Heart left ventricle (tissue), 16 donors: ENCODE measurements at regions not wholly inside any gene's neighbourhood (a gene's known extent, or its start where the extent isn't known, plus 50 kb on each side); places are given as distances from the start of the nearest gene placed in this dataset.

Experiments used
- ATAC-seq, 4 donors: fragments of 200-7000 bp; cut with Tn5 transposase; one replicate each; pipeline ENCODE4 v1.9.1; 2020 to 2022; ENCODE audit warnings: moderate library complexity in 4 of 4, mild to moderate bottlenecking in 3 of 4, moderate number of reproducible peaks in 1 of 4
- DNase-seq, 5 donors: peaks; one replicate each; pipeline ENCODE4 v3.0.0-alpha.2; 2020
- H3K27ac ChIP-seq, 12 donors: fragments of 200-600 bp; sonication (generic) in 4 of 12; one replicate each; pipeline versions ENCODE4 v1.5.0 to v1.8.0; 2016 to 2022; ENCODE audit warnings: mild to moderate bottlenecking in 2 of 12
- H3K27me3 ChIP-seq, 9 donors: fragments of 200-600 bp; sonication (generic) in 2 of 9; one replicate each; pipeline versions ENCODE4 v1.5.1 to v1.8.0; 2016 to 2022; ENCODE audit warnings: mild to moderate bottlenecking in 3 of 9
- H3K36me3 ChIP-seq, 9 donors: fragments of 200-600 bp; sonication (generic) in 2 of 9; one replicate each; pipeline versions ENCODE4 v1.5.0 to v1.8.0; 2018 to 2022; ENCODE audit warnings: mild to moderate bottlenecking in 2 of 9
- H3K4me1 ChIP-seq, 12 donors: fragments of 200-600 bp; sonication (generic) in 4 of 12; one replicate each; pipeline versions ENCODE4 v1.5.0 to v1.8.0; 2016 to 2022; ENCODE audit warnings: mild to moderate bottlenecking in 3 of 12
- H3K4me3 ChIP-seq, 12 donors: fragments of 200-600 bp; sonication (generic) in 4 of 12; one replicate each; pipeline versions ENCODE4 v1.5.0 to v1.8.0; 2017 to 2022; ENCODE audit warnings: mild to moderate bottlenecking in 9 of 12, moderate library complexity in 4 of 12
- H3K9me3 ChIP-seq, 12 donors: fragments of 200-600 bp; sonication (generic) in 4 of 12; one replicate each; pipeline versions ENCODE4 v1.5.0 to v1.8.0; 2016 to 2022; ENCODE audit warnings: mild to moderate bottlenecking in 1 of 12
- POLR2A ChIP-seq, 2 donors: fragments of 450-650 bp; IDR thresholded peaks; one replicate each; pipeline ENCODE4 v1.6.1; 2017; ENCODE audit warnings: antibody characterized with exemption in 2 of 2, mild to moderate bottlenecking in 2 of 2, moderate library complexity in 2 of 2
- WGBS, 4 donors: extraction: QIAGEN DNeasy Blood & Tissue Kit in 2 of 4; methylation state at CpG; one replicate each; pipeline versions ENCODE4 v1.1.5 to v1.1.7; 2013 to 2018; 5-methylcytosine and 5-hydroxymethylcytosine counted together
- intact Hi-C, 10 donors: fragments of 100-400 bp; cut with DNase I; formaldehyde crosslinking; loops; one replicate each; pipeline versions ENCODE4 v1.11.1 to v1.14.2; 2022
- TF ChIP-seq, protein P1 (sequence below), 12 donors: fragments of 200-600 bp; sonication (generic) in 4 of 12; IDR thresholded peaks; one replicate each; pipeline versions ENCODE4 v1.5.0 to v1.8.0; 2018 to 2022; ENCODE audit warnings: antibody characterized with exemption in 12 of 12, mild to moderate bottlenecking in 5 of 12
- donor health status: ischemic (EF 13 %, LVEDD 7.1; RV severe dilation, severe dysfunction).
- donor health status: healthy with polysubstance abuse.
- donor health status: DM: no; HTN: yes; CAD: no.
- donor health status: DM: no; HTN: no; CAD: no.
- donor health status: ischemic (EF 25% LVEDD 6.9; RV normal size, moderate dysfunction).
- donor health status: ischemic (EF 25% LVEDD 5.7; RV mildly dilated, moderate dysfunction).
- donor health status: healthy.
- donor health status: DM: yes; HTN: yes; CAD: no.
- donor health status: ischemic (EF 35%, LVEDD 5.7; RV mildly dilated, moderate dysfunction).
- donor health status: nonischemic (EF 11% LVEDD 7.7; RV severe dilation, severe dysfunction).
- donor health status: DM: yes; HTN: yes; CAD: no.
- donor health status: PGD.
- donor health status: ischemic (EF 29% LVEDD 5.4; RV normal size, mild dysfunction).
- donor health status: nonischemic (EF 23%, LVEDD 6.1; RV moderate dilation, normal function).

DNA sequence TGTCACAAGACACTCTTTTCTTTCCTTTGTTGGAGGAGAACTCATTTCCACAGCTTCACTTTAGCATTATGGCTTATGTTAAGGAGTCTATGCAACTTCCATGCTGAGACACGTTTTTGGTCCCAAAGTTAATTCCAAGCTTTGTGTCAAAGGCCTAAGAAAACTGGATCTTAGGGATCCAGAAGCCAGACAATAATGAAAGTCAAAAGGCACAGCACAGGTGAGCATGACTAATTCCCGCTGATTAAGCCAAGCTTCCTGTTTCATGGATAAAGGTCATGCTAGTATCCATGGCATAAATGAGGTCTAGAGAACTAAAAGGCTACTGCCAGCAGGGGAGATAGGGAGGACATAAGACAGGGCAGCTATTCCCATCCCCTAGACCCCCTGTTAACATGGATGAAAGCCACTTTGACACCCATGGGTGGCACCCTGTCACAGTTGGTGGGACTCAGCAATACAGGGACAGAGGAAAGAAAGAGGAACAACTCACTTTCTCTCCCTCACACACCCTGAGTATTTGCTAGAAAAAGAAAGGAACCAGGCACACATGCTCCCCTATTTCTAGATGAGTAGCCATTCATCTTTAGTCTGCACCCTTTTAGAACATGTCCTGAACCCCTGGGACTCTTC, 438.1 kb upstream of the CDH9 start:
- ATAC-seq (no peak), DNase-seq (no peak)
- intact Hi-C loops = no loop called here
- H3K4me3 ChIP-seq = no peak overlapping the region
- 62 to 83% (median 67%) methylated on average over 2 of the region's 2 CpGs for WGBS, 4 donors
- TF ChIP-seq POLR2A (IDR thresholded peaks at IDR 0.05) = no peak
- TF ChIP-seq, protein P1, sequence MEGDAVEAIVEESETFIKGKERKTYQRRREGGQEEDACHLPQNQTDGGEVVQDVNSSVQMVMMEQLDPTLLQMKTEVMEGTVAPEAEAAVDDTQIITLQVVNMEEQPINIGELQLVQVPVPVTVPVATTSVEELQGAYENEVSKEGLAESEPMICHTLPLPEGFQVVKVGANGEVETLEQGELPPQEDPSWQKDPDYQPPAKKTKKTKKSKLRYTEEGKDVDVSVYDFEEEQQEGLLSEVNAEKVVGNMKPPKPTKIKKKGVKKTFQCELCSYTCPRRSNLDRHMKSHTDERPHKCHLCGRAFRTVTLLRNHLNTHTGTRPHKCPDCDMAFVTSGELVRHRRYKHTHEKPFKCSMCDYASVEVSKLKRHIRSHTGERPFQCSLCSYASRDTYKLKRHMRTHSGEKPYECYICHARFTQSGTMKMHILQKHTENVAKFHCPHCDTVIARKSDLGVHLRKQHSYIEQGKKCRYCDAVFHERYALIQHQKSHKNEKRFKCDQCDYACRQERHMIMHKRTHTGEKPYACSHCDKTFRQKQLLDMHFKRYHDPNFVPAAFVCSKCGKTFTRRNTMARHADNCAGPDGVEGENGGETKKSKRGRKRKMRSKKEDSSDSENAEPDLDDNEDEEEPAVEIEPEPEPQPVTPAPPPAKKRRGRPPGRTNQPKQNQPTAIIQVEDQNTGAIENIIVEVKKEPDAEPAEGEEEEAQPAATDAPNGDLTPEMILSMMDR (IDR thresholded peaks at IDR 0.05) = no peak
- no peaks in the 10 kb centered on the region for H3K4me1 ChIP-seq
- H3K27ac ChIP-seq = no peak overlapping the region
- H3K36me3 ChIP-seq = no peaks in the 10 kb centered on the region
- H3K9me3 ChIP-seq = peaks cover 0 to 29% (median 10%) of the 10 kb centered on the region in 12 donors
- H3K27me3 ChIP-seq = no peaks in the 10 kb centered on the region

DNA sequence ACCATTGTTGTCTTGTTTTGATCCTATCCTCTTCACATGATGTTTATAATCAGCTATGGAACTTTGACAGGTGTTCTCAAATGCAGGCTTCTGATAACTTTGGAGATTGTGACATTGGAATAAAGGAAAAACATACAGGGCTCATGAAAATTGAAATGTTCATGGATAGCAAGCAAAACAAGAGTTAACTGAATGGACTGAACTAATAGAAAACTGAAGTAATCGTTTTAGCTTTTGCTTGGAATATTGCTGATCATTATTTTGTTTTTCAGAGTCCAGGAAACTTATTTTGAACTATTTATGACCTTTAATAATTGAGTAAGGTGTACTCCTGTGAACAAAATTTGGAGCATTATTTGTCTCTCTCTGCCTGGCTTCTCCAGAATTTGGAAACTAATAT, 436.7 kb upstream of the CDH9 start:
- DNase-seq = no peak
- Histone ChIP-seq H3K4me3 (no peak overlapping the region), H3K36me3 (no peaks in the 10 kb centered on the region), H3K27me3 (no peaks in the 10 kb centered on the region), H3K9me3 (peaks cover 0 to 28% (median 11%) of the 10 kb centered on the region in 12 donors), H3K4me1 (no peaks in the 10 kb centered on the region), H3K27ac (no peak overlapping the region)
- TF ChIP-seq, protein P1 (IDR thresholded peaks at IDR 0.05) = no peak
- no peak for TF ChIP-seq POLR2A (IDR thresholded peaks at IDR 0.05)
- intact Hi-C loops = no loop called here
- 37 to 45% (median 40%) methylated on average over 1 of the region's 1 CpG for WGBS, 4 donors
- ATAC-seq = no peak

DNA sequence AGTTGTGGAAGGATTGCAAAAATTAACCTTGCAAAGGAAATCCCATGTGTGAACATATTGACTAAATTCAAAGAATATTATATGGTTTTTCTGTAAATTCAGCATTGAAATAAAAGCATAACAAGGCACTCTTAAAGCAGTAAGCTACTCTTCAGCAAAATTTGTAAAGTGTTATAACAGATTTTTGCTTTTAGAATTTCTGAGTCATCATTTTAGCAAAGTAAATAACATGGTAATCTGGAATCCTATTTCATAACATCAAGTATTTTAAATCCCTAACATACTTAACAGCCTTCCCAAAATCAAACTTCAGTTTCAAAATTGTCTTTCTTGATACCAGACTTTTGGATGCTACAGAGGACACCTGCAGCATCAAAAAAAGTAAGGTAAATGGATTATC, 436.0 kb upstream of the CDH9 start:
- DNase-seq (no peak), ATAC-seq (no peak)
- H3K27me3 ChIP-seq = no peaks in the 10 kb centered on the region
- no peaks in the 10 kb centered on the region for H3K4me1 ChIP-seq
- H3K27ac ChIP-seq = no peak overlapping the region
- TF ChIP-seq POLR2A (IDR thresholded peaks at IDR 0.05) = no peak
- TF ChIP-seq, protein P1 (IDR thresholded peaks at IDR 0.05) = no peak
- H3K4me3 ChIP-seq = no peak overlapping the region
- peaks cover 0 to 28% (median 11%) of the 10 kb centered on the region in 12 donors for H3K9me3 ChIP-seq
- H3K36me3 ChIP-seq = no peaks in the 10 kb centered on the region
- intact Hi-C loops = no loop called here

DNA sequence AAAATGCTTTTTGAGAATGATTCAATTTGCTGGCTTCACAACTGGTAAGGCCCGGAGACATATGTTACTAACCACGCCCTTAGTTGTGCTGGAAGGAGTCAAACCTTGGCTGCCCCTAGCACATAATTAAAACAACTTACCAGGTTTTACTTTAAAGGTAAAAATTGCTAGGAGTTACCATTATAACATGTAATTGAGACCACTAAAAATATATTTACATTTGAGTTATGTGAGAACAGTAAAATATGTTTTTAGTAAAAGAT, 435.6 kb upstream of the CDH9 start:
- Histone ChIP-seq H3K36me3 (no peaks in the 10 kb centered on the region), H3K4me3 (peak overlapping the region in 1 of 12 donors; percentile 36), H3K9me3 (peaks cover 0 to 28% (median 11%) of the 10 kb centered on the region in 12 donors), H3K4me1 (no peaks in the 10 kb centered on the region), H3K27me3 (no peaks in the 10 kb centered on the region), H3K27ac (no peak overlapping the region)
- 78 to 86% (median 80%) methylated on average over 2 of the region's 2 CpGs for WGBS, 4 donors
- no peak for ATAC-seq
- DNase-seq = no peak
- TF ChIP-seq, protein P1 (IDR thresholded peaks at IDR 0.05) = no peak
- TF ChIP-seq POLR2A (IDR thresholded peaks at IDR 0.05) = no peak
- intact Hi-C loops = no loop called here
